GM12878 (cell line): ENCODE measurements at regions not wholly inside any gene's neighbourhood (a gene's known extent, or its start where the extent isn't known, plus 50 kb on each side); places are given as distances from the start of the nearest gene placed in this dataset.

Experiments used
- ATAC-seq: fragments of 200-7000 bp; cut with Tn5 transposase; 3 replicates; pipeline ENCODE4 v1.9.1; 2020; ENCODE audit warnings: mild to moderate bottlenecking, moderate library complexity
- BruUV-seq: library from RNA; stranded (reverse); fragments of 400-500 nt; replicated peaks from 2 replicates; lab custom pipeline; 2021; lab: Mats Ljungman, UMichigan
- CTCF ChIA-PET: fragments of 300-600 bp; sonication (Branson Sonifier 250); formaldehyde crosslinking; extraction: SDS; loops from one replicate; lab custom pipeline; 2021; ENCODE audit warnings: inconsistent platforms; lab: Yijun Ruan, JAX
- POLR2A ChIA-PET: fragments of 350-600 bp; formaldehyde crosslinking; extraction: SDS; loops from one replicate; lab custom pipeline; 2021; ENCODE audit warnings: inconsistent platforms; lab: Charles Lee
- RAD21 ChIA-PET: fragments of 300-600 bp; sonication (Branson Sonifier 250); formaldehyde crosslinking; loops from one replicate; lab custom pipeline; 2023; ENCODE audit warnings: antibody characterized with exemption; ENCODE audit not compliant: unreplicated experiment; lab: Charles Lee
- SMC1A ChIA-PET: fragments of 300-600 bp; sonication (Branson Sonifier 250); formaldehyde crosslinking; loops from one replicate; lab custom pipeline; 2023; ENCODE audit not compliant: unreplicated experiment, uncharacterized antibody; lab: Charles Lee
- DNase-seq: peaks from one replicate; pipeline ENCODE4 v3.0.0-alpha.2; 2011; ENCODE audit warnings: low read depth, low spot score
- FAIRE-seq: peaks from 3 replicates; lab custom pipeline; 2011; peaks lifted over from hg19 to GRCh38; lab: Jason Lieb, UNC
- H2AFZ ChIP-seq: 2 replicates; pipeline ENCODE4 v1.6.0; 2011; ENCODE audit warnings: low read depth, low read length, control low read depth; ENCODE audit not compliant: control insufficient read depth
- H3K27ac ChIP-seq: 2 replicates; pipeline ENCODE4 v1.5.1; 2011; ENCODE audit warnings: control low read depth; ENCODE audit not compliant: control insufficient read depth, insufficient read depth
- H3K27me3 ChIP-seq, 2 experiments: replicated peaks in 1 of 2; 2 replicates each; pipeline versions ENCODE4 v1.6.0 to v1.6.1; 2011; ENCODE audit warnings: low read length in 1 of 2; ENCODE audit not compliant: control insufficient read depth in 2 of 2, insufficient read depth in 2 of 2
- H3K36me3 ChIP-seq, 2 experiments: 2 replicates each; pipeline ENCODE4 v1.5.1; 2011; ENCODE audit warnings: low read length in 1 of 2; ENCODE audit not compliant: control insufficient read depth in 2 of 2, insufficient read depth in 2 of 2
- H3K4me1 ChIP-seq: 2 replicates; pipeline ENCODE4 v1.6.1; 2011; ENCODE audit warnings: mild to moderate bottlenecking, low read length, moderate library complexity, mixed read lengths; ENCODE audit not compliant: control insufficient read depth, insufficient read depth
- H3K4me2 ChIP-seq: 2 replicates; pipeline ENCODE4 v1.6.0; 2011; ENCODE audit warnings: control low read depth; ENCODE audit not compliant: control insufficient read depth, insufficient read depth
- H3K4me3 ChIP-seq: fragments of 200-600 bp; sonication (generic); 2 replicates; pipeline ENCODE4 v1.5.1; 2016
- H3K79me2 ChIP-seq: 2 replicates; pipeline ENCODE4 v1.6.0; 2011; ENCODE audit warnings: low read length; ENCODE audit not compliant: control insufficient read depth, insufficient read depth
- H3K9ac ChIP-seq: 2 replicates; pipeline ENCODE4 v1.8.0; 2011; ENCODE audit warnings: low read length, control low read depth, mixed read lengths; ENCODE audit not compliant: control insufficient read depth, insufficient read depth
- H3K9me3 ChIP-seq: replicated peaks from 3 replicates; pipeline ENCODE4 v1.5.1; 2011; ENCODE audit warnings: mild to moderate bottlenecking, low read length; ENCODE audit not compliant: control insufficient read depth, insufficient read depth
- H4K20me1 ChIP-seq: 2 replicates; pipeline ENCODE4 v1.6.0; 2011; ENCODE audit not compliant: control insufficient read depth, insufficient read depth
- CBX5 ChIP-seq: sonication (generic); IDR thresholded peaks from 2 replicates; pipeline ENCODE4 v1.6.1; 2016; ENCODE audit warnings: low read depth, moderate library complexity, mild to moderate bottlenecking, inconsistent platforms
- CHD1 ChIP-seq: IDR thresholded peaks from 2 replicates; pipeline ENCODE4 v1.6.1; 2012; ENCODE audit warnings: low read depth, low read length, improper control_type of control experiment
- FOXK2 ChIP-seq: fragments of 450-650 bp; IDR thresholded peaks from 2 replicates; pipeline ENCODE4 v1.6.1; 2017; ENCODE audit warnings: mild to moderate bottlenecking, moderate library complexity
- IKZF2 ChIP-seq, 2 experiments: fragments of 450-650 bp; IDR thresholded peaks; 2 replicates each; pipeline ENCODE4 v1.6.1; 2017; ENCODE audit warnings: mild to moderate bottlenecking in 2 of 2, moderate library complexity in 2 of 2
- MYC ChIP-seq: IDR thresholded peaks from 2 replicates; pipeline ENCODE4 v1.6.1; 2011; ENCODE audit warnings: mild to moderate bottlenecking, low read length, moderate library complexity, inconsistent platforms; ENCODE audit not compliant: insufficient read depth, insufficient replicate concordance, insufficient read length, severe bottlenecking
- NR2F1 ChIP-seq: fragments of 450-650 bp; conservative IDR thresholded peaks from 2 replicates; pipeline ENCODE4 v1.6.1; 2017; ENCODE audit warnings: mild to moderate bottlenecking
- NRF1 ChIP-seq: conservative IDR thresholded peaks from 2 replicates; pipeline ENCODE4 v1.6.1; 2011; ENCODE audit warnings: mild to moderate bottlenecking, low read depth, low read length, improper control_type of control experiment
- RCOR1 ChIP-seq: conservative IDR thresholded peaks from 2 replicates; pipeline ENCODE4 v1.6.1; 2012; ENCODE audit warnings: low read depth, low read length, improper control_type of control experiment
- SIX5 ChIP-seq: IDR thresholded peaks from 2 replicates; pipeline ENCODE4 v1.6.1; 2011; ENCODE audit warnings: mild to moderate bottlenecking, low read depth, low read length, moderate library complexity; ENCODE audit not compliant: severe bottlenecking
- SMAD1 ChIP-seq: fragments of 450-650 bp; IDR thresholded peaks from 2 replicates; pipeline ENCODE4 v1.6.1; 2018; ENCODE audit warnings: mild to moderate bottlenecking, low read depth; ENCODE audit not compliant: partially characterized antibody
- ZNF217 ChIP-seq: fragments of 450-650 bp; IDR thresholded peaks from 2 replicates; pipeline ENCODE4 v1.6.1; 2017; ENCODE audit warnings: antibody characterized with exemption, mild to moderate bottlenecking
- WGBS: methylation state at CpG from one replicate; pipeline ENCODE4 v1.1.6; 2016; ENCODE audit warnings: low lambda C conversion rate; ENCODE audit not compliant: insufficient replicate concordance, insufficient coverage; ENCODE audit errors: missing lambda C conversion rate; 5-methylcytosine and 5-hydroxymethylcytosine counted together
- in situ Hi-C: fragments of 300-500 bp; cut with MboI; formaldehyde crosslinking; loops from 9 replicates; pipeline ENCODE4 v1.14.3; 2018; ENCODE audit warnings: mixed read lengths
- intact Hi-C: fragments of 100-400 bp; cut with micrococcal nuclease; formaldehyde crosslinking; loops from one replicate; pipeline ENCODE4 v1.14.2; 2022; ENCODE audit not compliant: unreplicated experiment
- TF ChIP-seq, protein P1 (sequence below): fragments of 150-350 bp; IDR thresholded peaks from 2 replicates; pipeline ENCODE4 v1.6.1; 2014; ENCODE audit warnings: mild to moderate bottlenecking, low read depth, low read length
- TF ChIP-seq, protein P2 (sequence below): IDR thresholded peaks from 2 replicates; pipeline ENCODE4 v1.6.1; 2012; ENCODE audit warnings: improper control_type of control experiment, low read depth, low read length; ENCODE audit not compliant: insufficient replicate concordance
- TF ChIP-seq, protein P3 (sequence below): fragments of 450-650 bp; IDR thresholded peaks from 2 replicates; pipeline ENCODE4 v1.6.1; 2014; ENCODE audit warnings: mild to moderate bottlenecking

DNA sequence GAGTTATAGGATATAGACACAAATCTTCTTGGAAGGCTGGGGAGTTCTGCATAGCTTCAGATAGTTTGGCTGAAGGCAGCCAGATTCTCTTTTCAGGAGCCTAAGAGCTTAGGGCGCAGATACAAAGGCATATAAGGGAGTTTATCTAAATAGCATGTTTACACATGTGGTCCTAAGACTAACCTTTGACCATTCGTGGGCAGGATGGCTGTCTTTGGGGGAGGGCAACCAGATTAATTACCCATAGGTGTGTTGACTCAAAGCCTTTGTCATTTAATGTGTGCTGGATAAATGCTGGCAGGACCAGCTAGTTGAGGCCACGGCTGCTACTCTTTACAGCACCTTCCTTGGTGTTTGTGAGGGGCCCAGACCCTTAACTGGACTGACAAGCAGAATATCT lies 71.8 kb downstream of the IER5 start (continued):
- TF ChIP-seq, protein P1, sequence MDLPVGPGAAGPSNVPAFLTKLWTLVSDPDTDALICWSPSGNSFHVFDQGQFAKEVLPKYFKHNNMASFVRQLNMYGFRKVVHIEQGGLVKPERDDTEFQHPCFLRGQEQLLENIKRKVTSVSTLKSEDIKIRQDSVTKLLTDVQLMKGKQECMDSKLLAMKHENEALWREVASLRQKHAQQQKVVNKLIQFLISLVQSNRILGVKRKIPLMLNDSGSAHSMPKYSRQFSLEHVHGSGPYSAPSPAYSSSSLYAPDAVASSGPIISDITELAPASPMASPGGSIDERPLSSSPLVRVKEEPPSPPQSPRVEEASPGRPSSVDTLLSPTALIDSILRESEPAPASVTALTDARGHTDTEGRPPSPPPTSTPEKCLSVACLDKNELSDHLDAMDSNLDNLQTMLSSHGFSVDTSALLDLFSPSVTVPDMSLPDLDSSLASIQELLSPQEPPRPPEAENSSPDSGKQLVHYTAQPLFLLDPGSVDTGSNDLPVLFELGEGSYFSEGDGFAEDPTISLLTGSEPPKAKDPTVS = no peak
- TF ChIP-seq, protein P2, sequence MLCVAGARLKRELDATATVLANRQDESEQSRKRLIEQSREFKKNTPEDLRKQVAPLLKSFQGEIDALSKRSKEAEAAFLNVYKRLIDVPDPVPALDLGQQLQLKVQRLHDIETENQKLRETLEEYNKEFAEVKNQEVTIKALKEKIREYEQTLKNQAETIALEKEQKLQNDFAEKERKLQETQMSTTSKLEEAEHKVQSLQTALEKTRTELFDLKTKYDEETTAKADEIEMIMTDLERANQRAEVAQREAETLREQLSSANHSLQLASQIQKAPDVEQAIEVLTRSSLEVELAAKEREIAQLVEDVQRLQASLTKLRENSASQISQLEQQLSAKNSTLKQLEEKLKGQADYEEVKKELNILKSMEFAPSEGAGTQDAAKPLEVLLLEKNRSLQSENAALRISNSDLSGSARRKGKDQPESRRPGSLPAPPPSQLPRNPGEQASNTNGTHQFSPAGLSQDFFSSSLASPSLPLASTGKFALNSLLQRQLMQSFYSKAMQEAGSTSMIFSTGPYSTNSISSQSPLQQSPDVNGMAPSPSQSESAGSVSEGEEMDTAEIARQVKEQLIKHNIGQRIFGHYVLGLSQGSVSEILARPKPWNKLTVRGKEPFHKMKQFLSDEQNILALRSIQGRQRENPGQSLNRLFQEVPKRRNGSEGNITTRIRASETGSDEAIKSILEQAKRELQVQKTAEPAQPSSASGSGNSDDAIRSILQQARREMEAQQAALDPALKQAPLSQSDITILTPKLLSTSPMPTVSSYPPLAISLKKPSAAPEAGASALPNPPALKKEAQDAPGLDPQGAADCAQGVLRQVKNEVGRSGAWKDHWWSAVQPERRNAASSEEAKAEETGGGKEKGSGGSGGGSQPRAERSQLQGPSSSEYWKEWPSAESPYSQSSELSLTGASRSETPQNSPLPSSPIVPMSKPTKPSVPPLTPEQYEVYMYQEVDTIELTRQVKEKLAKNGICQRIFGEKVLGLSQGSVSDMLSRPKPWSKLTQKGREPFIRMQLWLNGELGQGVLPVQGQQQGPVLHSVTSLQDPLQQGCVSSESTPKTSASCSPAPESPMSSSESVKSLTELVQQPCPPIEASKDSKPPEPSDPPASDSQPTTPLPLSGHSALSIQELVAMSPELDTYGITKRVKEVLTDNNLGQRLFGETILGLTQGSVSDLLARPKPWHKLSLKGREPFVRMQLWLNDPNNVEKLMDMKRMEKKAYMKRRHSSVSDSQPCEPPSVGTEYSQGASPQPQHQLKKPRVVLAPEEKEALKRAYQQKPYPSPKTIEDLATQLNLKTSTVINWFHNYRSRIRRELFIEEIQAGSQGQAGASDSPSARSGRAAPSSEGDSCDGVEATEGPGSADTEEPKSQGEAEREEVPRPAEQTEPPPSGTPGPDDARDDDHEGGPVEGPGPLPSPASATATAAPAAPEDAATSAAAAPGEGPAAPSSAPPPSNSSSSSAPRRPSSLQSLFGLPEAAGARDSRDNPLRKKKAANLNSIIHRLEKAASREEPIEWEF = no peak

DNA sequence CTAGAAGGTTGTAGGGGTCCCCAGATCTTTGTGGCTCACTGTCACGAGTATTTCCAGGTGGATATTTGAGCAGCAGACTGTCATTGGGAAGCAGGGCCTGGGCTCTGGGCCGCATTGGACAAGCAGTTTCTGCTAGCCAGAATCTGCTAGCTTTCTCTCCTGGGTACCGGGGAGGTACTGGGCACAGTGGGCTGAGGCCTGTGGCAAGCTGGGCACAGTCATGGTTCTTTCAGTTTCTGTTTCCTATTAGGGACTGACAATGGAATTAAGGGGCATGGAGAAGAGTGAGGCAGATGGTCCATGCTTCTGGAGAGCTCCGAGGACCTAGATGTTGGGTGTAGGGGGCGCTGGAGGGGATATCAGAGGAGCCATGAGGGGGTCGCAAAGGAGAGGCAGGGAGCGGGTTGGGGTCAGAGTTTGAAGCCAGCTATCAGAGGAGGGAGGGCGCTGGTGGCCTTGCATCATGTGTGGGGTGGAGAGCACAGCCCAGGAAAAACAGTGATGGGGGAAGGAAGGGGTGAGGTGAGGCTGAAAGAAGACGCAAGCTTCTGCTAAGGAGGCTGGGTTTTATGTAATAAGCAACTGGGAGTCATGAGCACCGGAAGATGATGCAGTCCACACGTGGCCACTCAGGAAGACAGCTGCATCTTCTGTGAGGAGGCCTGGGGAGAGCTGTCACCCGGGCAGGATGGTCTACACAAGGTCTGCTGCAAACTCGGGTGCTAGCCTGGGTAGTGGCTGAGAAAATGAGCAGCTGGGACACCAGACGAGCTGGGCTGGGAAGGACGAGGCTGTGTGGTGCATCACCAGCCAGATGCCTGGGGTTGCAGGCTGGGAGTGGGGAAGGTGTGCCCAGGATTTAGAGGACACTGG lies 72.7 kb downstream of the IER5 start:
- ChIA-PET POLR2A (interaction anchor here (0.5 to 0.9 kb wide), 3 partner anchors 13 to 146 kb away, joined by 3 read pairs; no protein-coding TSS in a partner anchor), CTCF (interaction anchor here (0.6 to 10.0 kb wide), 7 partner anchors 8 to 284 kb away, joined by 3 to 81 read pairs (median 4); no protein-coding TSS in a partner anchor), RAD21 (interaction anchor here (1.5 to 3.5 kb wide), 2 partner anchors 123 to 279 kb away, joined by 4 to 19 read pairs; no protein-coding TSS in a partner anchor), SMC1A (interaction anchor here (0.7 to 5.6 kb wide), 4 partner anchors 9 to 240 kb away, joined by 3 to 65 read pairs (median 18); no protein-coding TSS in a partner anchor)
- 62% methylated on average over 15 of the region's 15 CpGs for WGBS
- in situ Hi-C loops = loop anchor here (10.0 to 25.0 kb wide), 2 partner anchors 524 to 626 kb away; partner anchors contain the start of gene XPR1
- Histone ChIP-seq H3K79me2 (no peaks in the 10 kb centered on the region), H4K20me1 (no peaks in the 10 kb centered on the region), H3K4me2 (no peak overlapping the region), H3K9ac (no peak overlapping the region), H2AFZ (no peak overlapping the region), H3K36me3 (no peaks in the 10 kb centered on the region), H3K9me3 (peaks cover 8% of the 10 kb centered on the region), H3K27ac (no peak overlapping the region), H3K27me3 (no peaks in the 10 kb centered on the region), H3K4me1 (peaks cover 10% of the 10 kb centered on the region), H3K4me3 (no peak overlapping the region)
- FAIRE-seq = no peak
- BruUV-seq = no TSS peak
- DNase-seq = no peak
- intact Hi-C loops = no loop called here
- ATAC-seq = no peak
- TF ChIP-seq FOXK2 = no peak
- TF ChIP-seq MYC = no peak
- TF ChIP-seq IKZF2 (IDR thresholded peaks at IDR 0.05) = no peak
- TF ChIP-seq NR2F1 = no peak
- no peak for TF ChIP-seq NRF1
- TF ChIP-seq, protein P3, sequence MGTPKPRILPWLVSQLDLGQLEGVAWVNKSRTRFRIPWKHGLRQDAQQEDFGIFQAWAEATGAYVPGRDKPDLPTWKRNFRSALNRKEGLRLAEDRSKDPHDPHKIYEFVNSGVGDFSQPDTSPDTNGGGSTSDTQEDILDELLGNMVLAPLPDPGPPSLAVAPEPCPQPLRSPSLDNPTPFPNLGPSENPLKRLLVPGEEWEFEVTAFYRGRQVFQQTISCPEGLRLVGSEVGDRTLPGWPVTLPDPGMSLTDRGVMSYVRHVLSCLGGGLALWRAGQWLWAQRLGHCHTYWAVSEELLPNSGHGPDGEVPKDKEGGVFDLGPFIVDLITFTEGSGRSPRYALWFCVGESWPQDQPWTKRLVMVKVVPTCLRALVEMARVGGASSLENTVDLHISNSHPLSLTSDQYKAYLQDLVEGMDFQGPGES = no peak
- TF ChIP-seq SIX5 = no peak
- no peak for TF ChIP-seq SMAD1
- TF ChIP-seq CHD1 = no peak
- no peak for TF ChIP-seq ZNF217
- TF ChIP-seq RCOR1 = no peak
- no peak for TF ChIP-seq CBX5
